Smooth muscle cell (in vitro differentiated cells): ENCODE measurements at regions not wholly inside any gene's neighbourhood (a gene's known extent, or its start where the extent isn't known, plus 50 kb on each side); places are given as distances from the start of the nearest gene placed in this dataset.

Experiments used
- DNase-seq: peaks from one replicate; lab custom pipeline; 2025; ENCODE audit not compliant: unreplicated experiment; lab: John Stamatoyannopoulos, UW
- H2AFZ ChIP-seq: fragments of 200-600 bp; sonication (generic); 2 replicates; pipeline ENCODE4 v1.6.0; 2016; ENCODE audit warnings: antibody characterized with exemption, low read depth, mild to moderate bottlenecking
- H3F3A ChIP-seq: fragments of 200-600 bp; sonication (generic); 2 replicates; pipeline ENCODE4 v1.6.0; 2017; ENCODE audit warnings: antibody characterized with exemption, low read depth
- H3K27ac ChIP-seq: fragments of 200-600 bp; sonication (generic); 2 replicates; pipeline ENCODE4 v1.5.1; 2016; ENCODE audit warnings: low read depth, mild to moderate bottlenecking
- H3K27me3 ChIP-seq: fragments of 200-600 bp; sonication (generic); 2 replicates; pipeline ENCODE4 v1.6.1; 2016; ENCODE audit warnings: low read depth, mild to moderate bottlenecking
- H3K36me3 ChIP-seq: fragments of 200-600 bp; sonication (generic); 2 replicates; pipeline ENCODE4 v1.5.1; 2016; ENCODE audit warnings: low read depth
- H3K4me1 ChIP-seq: fragments of 200-600 bp; sonication (generic); 2 replicates; pipeline ENCODE4 v1.5.1; 2016; ENCODE audit warnings: low read depth
- H3K4me2 ChIP-seq: fragments of 200-600 bp; sonication (generic); 2 replicates; pipeline ENCODE4 v1.6.0; 2016; ENCODE audit warnings: mild to moderate bottlenecking
- H3K4me3 ChIP-seq: fragments of 200-600 bp; sonication (generic); 2 replicates; pipeline ENCODE4 v1.5.1; 2016; ENCODE audit warnings: mild to moderate bottlenecking
- H3K79me2 ChIP-seq: fragments of 200-600 bp; sonication (generic); 2 replicates; pipeline ENCODE4 v1.6.0; 2016; ENCODE audit warnings: low read depth, mild to moderate bottlenecking
- H3K9ac ChIP-seq: fragments of 200-600 bp; sonication (generic); 2 replicates; pipeline ENCODE4 v1.6.0; 2016; ENCODE audit warnings: low read depth
- H3K9me3 ChIP-seq: fragments of 200-600 bp; sonication (generic); replicated peaks from 2 replicates; pipeline ENCODE4 v1.5.1; 2016; ENCODE audit warnings: low read depth
- H4K20me1 ChIP-seq: fragments of 200-600 bp; sonication (generic); 2 replicates; pipeline ENCODE4 v1.6.0; 2016; ENCODE audit warnings: low read depth
- CTCF ChIP-seq: fragments of 200-600 bp; sonication (generic); IDR thresholded peaks from 2 replicates; pipeline ENCODE4 v1.5.1; 2017; ENCODE audit warnings: borderline replicate concordance, mild to moderate bottlenecking, antibody characterized with exemption; ENCODE audit not compliant: insufficient read depth, poor library complexity, severe bottlenecking
- WGBS: methylation state at CpG from one replicate; pipeline ENCODE4 v1.1.7; 2016; ENCODE audit warnings: low lambda C conversion rate; 5-methylcytosine and 5-hydroxymethylcytosine counted together

DNA sequence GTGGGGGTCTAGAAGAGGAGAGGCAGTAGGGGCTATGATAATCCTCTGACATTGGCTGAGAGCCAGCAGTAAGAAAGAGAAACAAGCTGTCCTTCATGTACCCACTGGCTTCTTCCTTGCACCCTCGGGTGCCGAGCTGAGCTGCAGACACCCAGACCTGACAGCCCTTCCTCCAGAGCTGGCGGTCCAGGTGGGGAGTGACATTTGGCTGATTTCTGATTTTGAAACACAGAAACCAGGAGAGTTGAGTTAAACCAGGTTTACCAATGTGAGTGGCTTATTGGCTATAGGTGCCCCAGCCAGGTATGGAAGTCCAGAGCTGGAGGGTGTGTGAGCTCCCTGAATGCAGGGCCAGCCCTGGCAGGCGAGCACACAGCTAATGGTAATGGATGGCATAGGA, 59.2 kb downstream of the GADD45G start:
- no peak for DNase-seq
- H3F3A ChIP-seq = no peaks in the 10 kb centered on the region
- no peak overlapping the region for H3K9ac ChIP-seq
- H3K4me2 ChIP-seq = no peak overlapping the region
- no peak overlapping the region for H3K27ac ChIP-seq
- no peaks in the 10 kb centered on the region for H4K20me1 ChIP-seq
- H3K27me3 ChIP-seq = no peaks in the 10 kb centered on the region
- no peak overlapping the region for H2AFZ ChIP-seq
- H3K4me3 ChIP-seq = no peak overlapping the region
- no peaks in the 10 kb centered on the region for H3K36me3 ChIP-seq
- H3K4me1 ChIP-seq = no peaks in the 10 kb centered on the region
- H3K9me3 ChIP-seq = no peaks in the 10 kb centered on the region
- 99% methylated on average over 4 of the region's 4 CpGs for WGBS
- no peaks in the 10 kb centered on the region for H3K79me2 ChIP-seq
- no peak for TF ChIP-seq CTCF

GRCh38 chr9:89664896-89665329, 60.1 kb downstream of the GADD45G start:
- H3K4me3 ChIP-seq = no peak overlapping the region
- no peaks in the 10 kb centered on the region for H3K79me2 ChIP-seq
- 75% methylated on average over 13 of the region's 13 CpGs for WGBS
- no peak for DNase-seq
- no peak overlapping the region for H3K9ac ChIP-seq
- H3K4me1 ChIP-seq = no peaks in the 10 kb centered on the region
- no peak overlapping the region for H3K4me2 ChIP-seq
- no peak overlapping the region for H3K27ac ChIP-seq
- H3K27me3 ChIP-seq = no peaks in the 10 kb centered on the region
- no peaks in the 10 kb centered on the region for H3F3A ChIP-seq
- no peaks in the 10 kb centered on the region for H3K36me3 ChIP-seq
- no peaks in the 10 kb centered on the region for H3K9me3 ChIP-seq
- H4K20me1 ChIP-seq = no peaks in the 10 kb centered on the region
- H2AFZ ChIP-seq = no peak overlapping the region
- no peak for TF ChIP-seq CTCF

DNA sequence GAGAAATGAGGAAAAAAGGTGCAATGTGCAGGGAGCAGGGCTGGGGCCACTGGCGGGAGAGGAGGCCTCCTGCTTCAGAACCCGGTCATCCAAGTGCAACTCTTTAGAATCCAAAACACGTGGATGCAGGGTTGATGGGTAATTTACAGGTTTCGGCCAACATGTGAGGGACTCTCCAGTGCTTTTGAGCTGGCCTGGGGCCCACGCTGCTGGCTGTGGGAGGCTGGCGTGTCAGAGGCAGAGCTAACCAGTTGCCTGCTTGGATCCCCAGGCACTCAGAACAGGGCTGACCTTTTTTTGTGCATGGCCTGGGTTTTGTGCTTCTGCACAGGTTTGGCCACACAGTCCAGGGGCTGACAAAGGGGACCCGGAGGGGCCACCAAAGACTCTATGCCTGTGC, 61.6 kb downstream of the GADD45G start:
- H3K9me3 ChIP-seq = no peaks in the 10 kb centered on the region
- H2AFZ ChIP-seq = no peak overlapping the region
- H3K4me3 ChIP-seq = no peak overlapping the region
- H3K4me1 ChIP-seq = no peaks in the 10 kb centered on the region
- no peak for TF ChIP-seq CTCF
- no peaks in the 10 kb centered on the region for H3K27me3 ChIP-seq
- WGBS = 91% methylated on average over 7 of the region's 7 CpGs
- H3K27ac ChIP-seq = no peak overlapping the region
- no peak for DNase-seq
- H3K9ac ChIP-seq = no peak overlapping the region
- no peak overlapping the region for H3K4me2 ChIP-seq
- H3F3A ChIP-seq = no peaks in the 10 kb centered on the region
- no peaks in the 10 kb centered on the region for H4K20me1 ChIP-seq
- H3K79me2 ChIP-seq = no peaks in the 10 kb centered on the region
- no peaks in the 10 kb centered on the region for H3K36me3 ChIP-seq

GRCh38 chr9:89666950-89667349, 62.1 kb downstream of the GADD45G start:
- Histone ChIP-seq H4K20me1 (no peaks in the 10 kb centered on the region), H3K9me3 (no peaks in the 10 kb centered on the region), H3K4me2 (no peak overlapping the region), H3K4me1 (no peaks in the 10 kb centered on the region), H3F3A (no peaks in the 10 kb centered on the region), H3K36me3 (no peaks in the 10 kb centered on the region), H3K9ac (no peak overlapping the region), H3K4me3 (no peak overlapping the region), H3K27ac (no peak overlapping the region), H2AFZ (no peak overlapping the region), H3K27me3 (no peaks in the 10 kb centered on the region), H3K79me2 (no peaks in the 10 kb centered on the region)
- WGBS = 52% methylated on average over 6 of the region's 6 CpGs
- TF ChIP-seq CTCF = no peak
- DNase-seq = no peak
